GM12878 (cell line): ENCODE measurements at regions not wholly inside any gene's neighbourhood (a gene's known extent, or its start where the extent isn't known, plus 50 kb on each side); places are given as distances from the start of the nearest gene placed in this dataset.

Source experiments
- ATAC-seq: fragments of 200-7000 bp; cut with Tn5 transposase; 3 replicates; pipeline ENCODE4 v1.9.1; 2020; ENCODE audit warnings: mild to moderate bottlenecking, moderate library complexity
- BruUV-seq: library from RNA; stranded (reverse); fragments of 400-500 nt; replicated peaks from 2 replicates; lab custom pipeline; 2021; lab: Mats Ljungman, UMichigan
- CTCF ChIA-PET: fragments of 300-600 bp; sonication (Branson Sonifier 250); formaldehyde crosslinking; extraction: SDS; loops from one replicate; lab custom pipeline; 2021; ENCODE audit warnings: inconsistent platforms; lab: Yijun Ruan, JAX
- POLR2A ChIA-PET: fragments of 350-600 bp; formaldehyde crosslinking; extraction: SDS; loops from one replicate; lab custom pipeline; 2021; ENCODE audit warnings: inconsistent platforms; lab: Charles Lee
- RAD21 ChIA-PET: fragments of 300-600 bp; sonication (Branson Sonifier 250); formaldehyde crosslinking; loops from one replicate; lab custom pipeline; 2023; ENCODE audit warnings: antibody characterized with exemption; ENCODE audit not compliant: unreplicated experiment; lab: Charles Lee
- SMC1A ChIA-PET: fragments of 300-600 bp; sonication (Branson Sonifier 250); formaldehyde crosslinking; loops from one replicate; lab custom pipeline; 2023; ENCODE audit not compliant: unreplicated experiment, uncharacterized antibody; lab: Charles Lee
- DNase-seq: peaks from one replicate; pipeline ENCODE4 v3.0.0-alpha.2; 2011; ENCODE audit warnings: low read depth, low spot score
- FAIRE-seq: peaks from 3 replicates; lab custom pipeline; 2011; peaks lifted over from hg19 to GRCh38; lab: Jason Lieb, UNC
- H2AFZ ChIP-seq: 2 replicates; pipeline ENCODE4 v1.6.0; 2011; ENCODE audit warnings: low read depth, low read length, control low read depth; ENCODE audit not compliant: control insufficient read depth
- H3K27ac ChIP-seq: 2 replicates; pipeline ENCODE4 v1.5.1; 2011; ENCODE audit warnings: control low read depth; ENCODE audit not compliant: control insufficient read depth, insufficient read depth
- H3K27me3 ChIP-seq, 2 experiments: replicated peaks in 1 of 2; 2 replicates each; pipeline versions ENCODE4 v1.6.0 to v1.6.1; 2011; ENCODE audit warnings: low read length in 1 of 2; ENCODE audit not compliant: control insufficient read depth in 2 of 2, insufficient read depth in 2 of 2
- H3K36me3 ChIP-seq, 2 experiments: 2 replicates each; pipeline ENCODE4 v1.5.1; 2011; ENCODE audit warnings: low read length in 1 of 2; ENCODE audit not compliant: control insufficient read depth in 2 of 2, insufficient read depth in 2 of 2
- H3K4me1 ChIP-seq: 2 replicates; pipeline ENCODE4 v1.6.1; 2011; ENCODE audit warnings: mild to moderate bottlenecking, low read length, moderate library complexity, mixed read lengths; ENCODE audit not compliant: control insufficient read depth, insufficient read depth
- H3K4me2 ChIP-seq: 2 replicates; pipeline ENCODE4 v1.6.0; 2011; ENCODE audit warnings: control low read depth; ENCODE audit not compliant: control insufficient read depth, insufficient read depth
- H3K4me3 ChIP-seq: fragments of 200-600 bp; sonication (generic); 2 replicates; pipeline ENCODE4 v1.5.1; 2016
- H3K79me2 ChIP-seq: 2 replicates; pipeline ENCODE4 v1.6.0; 2011; ENCODE audit warnings: low read length; ENCODE audit not compliant: control insufficient read depth, insufficient read depth
- H3K9ac ChIP-seq: 2 replicates; pipeline ENCODE4 v1.8.0; 2011; ENCODE audit warnings: low read length, control low read depth, mixed read lengths; ENCODE audit not compliant: control insufficient read depth, insufficient read depth
- H3K9me3 ChIP-seq: replicated peaks from 3 replicates; pipeline ENCODE4 v1.5.1; 2011; ENCODE audit warnings: mild to moderate bottlenecking, low read length; ENCODE audit not compliant: control insufficient read depth, insufficient read depth
- H4K20me1 ChIP-seq: 2 replicates; pipeline ENCODE4 v1.6.0; 2011; ENCODE audit not compliant: control insufficient read depth, insufficient read depth
- BCL3 ChIP-seq: IDR thresholded peaks from 2 replicates; pipeline ENCODE4 v1.6.1; 2011; ENCODE audit warnings: borderline replicate concordance, low read depth, mild to moderate bottlenecking, moderate library complexity, low read length; ENCODE audit not compliant: insufficient read depth, poor library complexity, severe bottlenecking
- ETV6 ChIP-seq, 2 experiments: fragments of 450-650 bp in 1 of 2; IDR thresholded peaks in 1 of 2; conservative IDR thresholded peaks in 1 of 2; 2 replicates each; pipeline ENCODE4 v1.6.1; 2014; ENCODE audit warnings: antibody characterized with exemption in 1 of 2, borderline replicate concordance in 1 of 2, low read depth in 1 of 2, mild to moderate bottlenecking in 1 of 2, moderate library complexity in 1 of 2
- EZH2 ChIP-seq: IDR thresholded peaks from 2 replicates; pipeline ENCODE4 v1.6.1; 2012; ENCODE audit warnings: low read depth, mild to moderate bottlenecking, control low read depth, inconsistent platforms, low read length, borderline replicate concordance; ENCODE audit not compliant: control insufficient read depth
- GATAD2B ChIP-seq: fragments of 450-650 bp; conservative IDR thresholded peaks from 2 replicates; pipeline ENCODE4 v1.6.1; 2017; ENCODE audit warnings: low read depth, mild to moderate bottlenecking, moderate library complexity
- IKZF1 ChIP-seq: fragments of 450-650 bp; conservative IDR thresholded peaks from 2 replicates; pipeline ENCODE4 v1.6.1; 2017; ENCODE audit warnings: antibody characterized with exemption, mild to moderate bottlenecking
- IRF5 ChIP-seq: fragments of 450-650 bp; IDR thresholded peaks from 2 replicates; pipeline ENCODE4 v1.6.1; 2017; ENCODE audit warnings: borderline replicate concordance
- LARP7 ChIP-seq: fragments of 450-650 bp; IDR thresholded peaks from 2 replicates; pipeline ENCODE4 v1.6.1; 2017; ENCODE audit warnings: mild to moderate bottlenecking
- PKNOX1 ChIP-seq: fragments of 450-650 bp; IDR thresholded peaks from 2 replicates; pipeline ENCODE4 v1.6.1; 2016; ENCODE audit warnings: mild to moderate bottlenecking
- PML ChIP-seq: IDR thresholded peaks from 2 replicates; pipeline ENCODE4 v1.6.1; 2012; ENCODE audit warnings: low read length, inconsistent platforms
- RAD51 ChIP-seq: fragments of 450-650 bp; IDR thresholded peaks from 2 replicates; pipeline ENCODE4 v1.6.1; 2016; ENCODE audit warnings: moderate library complexity, mild to moderate bottlenecking, inconsistent platforms
- SUZ12 ChIP-seq: fragments of 200-600 bp; sonication (generic); IDR thresholded peaks from one replicate; pipeline ENCODE4 v1.6.1; 2018; ENCODE audit warnings: antibody characterized with exemption, mild to moderate bottlenecking; ENCODE audit not compliant: unreplicated experiment
- TCF7 ChIP-seq: IDR thresholded peaks from 2 replicates; pipeline ENCODE4 v1.6.1; 2014; ENCODE audit warnings: antibody characterized with exemption, borderline replicate concordance
- ZNF687 ChIP-seq: fragments of 450-650 bp; IDR thresholded peaks from 2 replicates; pipeline ENCODE4 v1.6.1; 2017; ENCODE audit warnings: mild to moderate bottlenecking, moderate library complexity
- WGBS: methylation state at CpG from one replicate; pipeline ENCODE4 v1.1.6; 2016; ENCODE audit warnings: low lambda C conversion rate; ENCODE audit not compliant: insufficient replicate concordance, insufficient coverage; ENCODE audit errors: missing lambda C conversion rate; 5-methylcytosine and 5-hydroxymethylcytosine counted together
- in situ Hi-C: fragments of 300-500 bp; cut with MboI; formaldehyde crosslinking; loops from 9 replicates; pipeline ENCODE4 v1.14.3; 2018; ENCODE audit warnings: mixed read lengths
- intact Hi-C: fragments of 100-400 bp; cut with micrococcal nuclease; formaldehyde crosslinking; loops from one replicate; pipeline ENCODE4 v1.14.2; 2022; ENCODE audit not compliant: unreplicated experiment

GRCh38 chr21:20581361-20581760 lies 416.8 kb upstream of the NCAM2 start:
- H3K4me1 ChIP-seq, result no peaks in the 10 kb centered on the region
- ChIA-PET RAD21 (no interaction called here), SMC1A (no interaction called here)
- TF ChIP-seq IRF5 (no peak), ZNF687 (no peak), BCL3 (no peak), EZH2 (no peak), GATAD2B (no peak), RAD51 (no peak), LARP7 (no peak), IKZF1 (no peak), PML (no peak), SUZ12 (no peak), ETV6 (conservative IDR thresholded peaks at IDR 0.05 in 1 of 2, IDR thresholded peaks at IDR 0.05 in 1 of 2; ENCODE audit: borderline replicate concordance in 1 of 2, low read depth in 1 of 2) (no peak), TCF7 (no peak), PKNOX1 (no peak)
- TF ChIP-seq, all 136 proteins: peak for 0
- Histone ChIP-seq H3K9ac (no peak overlapping the region), H3K27me3 (no peaks in the 10 kb centered on the region), H3K9me3 (no peaks in the 10 kb centered on the region), H4K20me1 (no peaks in the 10 kb centered on the region), H3K4me3 (no peak overlapping the region), H2AFZ (no peak overlapping the region), H3K79me2 (no peaks in the 10 kb centered on the region), H3K4me2 (no peak overlapping the region), H3K36me3 (no peaks in the 10 kb centered on the region), H3K27ac (no peak overlapping the region)
- DNase-seq (no peak), FAIRE-seq (no peak), ATAC-seq (no peak)
- in situ Hi-C loops (no loop called here), intact Hi-C loops (no loop called here)
- ChIA-PET CTCF (interaction anchor here (0.6 kb wide), 1 partner anchor 41 kb away, joined by 4 read pairs; no protein-coding TSS in a partner anchor), POLR2A (no interaction called here)
- 5% methylated on average over 1 of the region's 1 CpG for WGBS
- no TSS peak for BruUV-seq
